Astrocyte of the spinal cord (primary cell): ENCODE measurements at regions not wholly inside any gene's neighbourhood (a gene's known extent, or its start where the extent isn't known, plus 50 kb on each side); places are given as distances from the start of the nearest gene placed in this dataset.
A peak's percentile ranks its signal among the peaks of the same experiment; 100 is the strongest.

Experiments used
- DNase-seq: peaks from one replicate; pipeline ENCODE4 v3.0.0; 2011; ENCODE audit warnings: low read depth, low spot score
- H3K4me3 ChIP-seq: 2 replicates; pipeline ENCODE4 v1.5.1; 2011; ENCODE audit warnings: low read depth, mild to moderate bottlenecking, low read length, moderate library complexity
- CTCF ChIP-seq: IDR thresholded peaks from 2 replicates; pipeline ENCODE4 v1.5.1; 2012; ENCODE audit warnings: low read depth, mild to moderate bottlenecking, low read length, inconsistent platforms
- in situ Hi-C: cut with HindIII; loops from 2 replicates; pipeline ENCODE4 v1.10.0; 2017; ENCODE audit warnings: low sequenced_read_pairs

DNA sequence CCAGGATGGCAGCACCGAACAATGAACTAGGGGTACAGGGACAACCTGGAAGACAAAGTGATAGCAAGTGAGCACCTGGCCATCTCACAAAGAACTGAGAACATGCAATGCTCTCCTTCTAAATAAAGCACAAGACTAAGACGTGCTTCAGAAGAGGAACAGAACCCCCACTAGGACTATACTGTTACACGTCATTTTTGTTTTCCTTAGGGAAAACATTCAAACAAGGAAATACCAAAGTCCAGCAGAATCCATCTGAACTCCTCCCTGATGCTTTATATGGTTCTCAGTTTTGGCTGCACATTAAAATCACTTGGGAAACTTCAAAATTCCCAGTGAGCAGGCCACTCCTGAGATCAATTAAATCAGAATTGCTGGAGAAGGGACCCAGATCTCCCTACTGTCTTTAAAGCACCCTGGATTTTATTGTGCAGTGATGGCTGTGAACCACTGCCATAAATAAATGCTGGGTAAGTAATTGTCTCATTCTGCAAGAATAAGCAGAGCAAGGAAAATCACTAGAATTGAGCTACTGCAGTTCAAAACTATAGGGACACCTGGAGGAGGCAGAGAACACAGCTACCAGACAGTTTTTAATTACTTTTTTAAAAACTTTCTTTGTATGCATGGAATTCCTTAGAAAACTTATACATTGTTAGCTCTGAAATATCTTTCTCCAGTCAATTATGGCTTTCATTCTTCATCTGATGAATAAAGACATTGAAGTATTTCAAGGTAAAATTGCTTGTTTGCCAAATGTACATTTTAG is 866.5 kb upstream of the GHITM start:
- no peak overlapping the region for H3K4me3 ChIP-seq
- no peak for TF ChIP-seq CTCF
- in situ Hi-C loops = no loop called here
- DNase-seq = peak; percentile 14

DNA sequence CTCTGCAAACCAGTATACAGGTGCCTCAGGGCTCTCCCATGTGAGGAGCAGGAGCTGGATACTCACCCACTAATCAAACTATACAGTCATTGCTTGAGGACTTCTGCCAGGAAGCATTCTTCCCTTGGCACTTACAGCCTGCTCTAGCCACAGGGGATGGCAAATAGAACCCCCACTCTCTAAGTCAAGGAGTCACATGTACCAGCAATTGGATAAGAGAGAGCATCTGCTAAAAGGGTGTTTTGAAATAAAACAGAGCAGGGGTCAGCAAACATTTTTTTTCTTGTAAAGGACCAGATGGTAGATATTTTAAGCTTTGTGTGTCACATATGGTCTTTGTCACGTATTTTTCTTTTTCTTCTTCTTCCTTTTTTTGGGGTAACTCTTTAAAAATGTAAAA is 865.2 kb upstream of the GHITM start:
- no peak for DNase-seq
- no peak for TF ChIP-seq CTCF
- in situ Hi-C loops = no loop called here
- H3K4me3 ChIP-seq = no peak overlapping the region

DNA sequence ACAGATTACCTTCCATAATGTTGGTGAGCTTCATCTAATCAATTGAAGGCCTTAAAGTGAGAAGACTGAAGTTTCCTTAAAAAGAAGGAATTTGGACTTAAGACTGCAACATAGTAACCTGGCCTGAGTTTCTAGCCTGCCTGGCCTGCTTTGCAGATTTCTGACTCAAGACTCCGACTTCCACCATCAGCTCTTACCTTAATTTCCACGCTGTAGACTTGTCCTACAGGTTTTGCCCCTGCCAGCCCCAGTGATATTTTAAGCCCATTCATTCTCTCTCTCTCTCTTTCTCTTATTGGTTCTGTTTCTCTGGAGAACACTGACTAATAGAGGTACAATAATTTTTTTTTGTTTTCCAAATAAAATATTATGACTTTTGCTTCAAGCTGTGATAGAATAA is 862.3 kb upstream of the GHITM start:
- in situ Hi-C loops = no loop called here

DNA sequence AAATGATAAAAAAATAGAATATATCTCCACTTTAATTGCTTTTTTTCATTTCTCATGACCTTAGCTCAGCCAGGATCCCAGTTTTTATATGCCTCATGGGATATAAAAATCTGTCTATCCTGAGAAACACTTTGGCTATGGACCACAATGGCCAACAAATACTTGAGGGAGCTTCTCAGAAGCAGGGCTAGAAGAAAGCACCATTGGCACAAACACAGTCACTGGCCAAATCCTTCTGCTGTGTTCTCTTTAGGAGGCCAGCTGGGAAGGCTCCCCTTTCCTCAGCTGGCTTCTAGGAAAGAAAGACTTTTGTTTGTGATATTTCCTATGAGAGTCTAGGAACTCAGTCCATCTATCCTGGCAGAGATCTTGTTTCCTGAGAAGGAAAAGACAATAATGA is 856.2 kb upstream of the GHITM start:
- no peak overlapping the region for H3K4me3 ChIP-seq
- DNase-seq = no peak
- TF ChIP-seq CTCF = no peak
- in situ Hi-C loops = no loop called here

More for the DNA sequence above, 862.3 kb upstream of the GHITM start:
- TF ChIP-seq CTCF = no peak
- DNase-seq = no peak
- no peak overlapping the region for H3K4me3 ChIP-seq

DNA sequence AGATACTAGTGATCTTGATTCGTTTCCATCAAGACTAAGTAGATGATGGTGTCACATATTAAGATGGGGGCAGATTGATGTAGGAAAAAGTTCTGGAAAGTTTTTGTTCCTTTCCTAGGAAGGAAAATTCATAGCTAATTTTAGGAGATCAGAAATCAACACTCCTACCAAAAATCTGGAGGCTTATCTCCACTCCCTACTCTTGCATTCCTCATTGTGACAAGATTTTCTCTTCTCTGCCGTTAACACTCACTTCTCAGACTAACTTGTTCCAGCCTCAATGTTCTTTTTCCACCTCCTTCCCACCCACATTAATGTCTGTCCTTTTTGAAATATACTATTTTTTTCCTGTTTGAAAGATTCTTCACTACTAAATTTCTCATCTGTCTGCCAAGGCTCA is 851.9 kb upstream of the GHITM start:
- in situ Hi-C loops = no loop called here
- TF ChIP-seq CTCF = no peak
- DNase-seq = no peak

DNA sequence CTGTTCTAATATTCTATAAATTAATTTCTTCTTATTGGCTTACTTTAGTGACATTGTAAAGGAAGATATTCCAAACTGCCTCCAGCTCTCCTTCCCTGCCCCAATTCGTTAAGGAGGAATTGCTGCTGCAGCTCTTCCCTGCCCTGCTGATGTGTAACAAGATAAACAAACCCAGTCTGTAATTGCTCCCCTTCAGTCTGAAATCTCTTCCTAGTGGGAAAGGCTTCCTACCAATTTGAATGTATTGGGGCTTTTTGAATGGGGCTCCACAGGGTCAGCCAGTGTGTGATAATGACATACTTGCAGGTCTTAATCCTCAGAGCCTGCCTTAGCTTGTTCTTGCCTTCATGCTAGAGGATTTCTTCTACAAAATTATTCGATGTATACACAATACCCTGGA is 849.9 kb upstream of the GHITM start:
- no peak overlapping the region for H3K4me3 ChIP-seq
- in situ Hi-C loops = no loop called here
- no peak for DNase-seq
- TF ChIP-seq CTCF = no peak

More for the DNA sequence above, 851.9 kb upstream of the GHITM start:
- H3K4me3 ChIP-seq = no peak overlapping the region
